GM18867 (cell line): ENCODE measurements at regions not wholly inside any gene's neighbourhood (a gene's known extent, or its start where the extent isn't known, plus 50 kb on each side); places are given as distances from the start of the nearest gene placed in this dataset.
"Not testable (repeated sequence)": the region's sequence is repeated elsewhere in the genome, so short reads cannot be mapped to it uniquely, and the experiment has no call there.

Experiments used
- ATAC-seq: cut with Tn5 transposase; IDR thresholded peaks from one replicate; pipeline ENCODE4 v1.9.1; 2021; ENCODE audit warnings: mild to moderate bottlenecking, moderate library complexity; ENCODE audit not compliant: unreplicated experiment

DNA sequence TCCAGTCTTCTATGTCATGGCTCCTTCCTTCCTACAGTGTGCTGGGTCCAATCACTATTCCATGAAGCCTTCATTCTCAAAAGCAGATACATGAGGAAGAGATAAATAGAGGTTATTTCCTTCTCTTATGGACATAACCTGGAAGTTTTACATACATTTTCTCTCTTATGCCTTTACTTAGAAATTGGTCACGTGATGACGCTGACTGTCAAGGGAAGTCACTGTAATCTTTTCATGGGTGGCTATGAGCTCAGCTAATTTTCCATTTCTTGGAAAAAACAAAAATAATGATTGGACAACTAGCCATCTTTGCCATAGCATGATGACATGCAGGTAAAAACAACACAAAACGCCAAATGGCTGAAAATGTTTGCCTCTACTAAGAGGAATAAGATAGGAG, 151.6 kb upstream of the PRSS16 start:
- no peak for ATAC-seq

GRCh38 chr6:27096834-27097511, 150.5 kb upstream of the PRSS16 start:
- ATAC-seq, result no peak

- no peak for ATAC-seq
Measured at GRCh38 chr6:27098956-27099355, 148.5 kb upstream of the PRSS16 start.

DNA sequence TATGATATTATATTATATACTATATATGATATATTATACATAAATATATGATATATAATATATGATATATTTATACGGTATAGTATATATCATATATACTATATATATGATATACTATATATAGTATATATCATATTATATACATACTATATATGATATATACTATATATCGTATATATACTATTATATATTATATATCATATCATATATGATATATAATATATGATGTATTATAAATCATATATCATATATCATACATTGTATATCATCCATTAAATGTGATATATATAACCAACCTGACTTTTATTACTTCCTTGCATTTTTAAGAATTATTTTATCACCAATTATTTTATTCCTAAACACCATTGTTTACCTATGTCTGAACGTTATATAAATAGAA, 146.6 kb upstream of the PRSS16 start:
- ATAC-seq, result no peak

DNA sequence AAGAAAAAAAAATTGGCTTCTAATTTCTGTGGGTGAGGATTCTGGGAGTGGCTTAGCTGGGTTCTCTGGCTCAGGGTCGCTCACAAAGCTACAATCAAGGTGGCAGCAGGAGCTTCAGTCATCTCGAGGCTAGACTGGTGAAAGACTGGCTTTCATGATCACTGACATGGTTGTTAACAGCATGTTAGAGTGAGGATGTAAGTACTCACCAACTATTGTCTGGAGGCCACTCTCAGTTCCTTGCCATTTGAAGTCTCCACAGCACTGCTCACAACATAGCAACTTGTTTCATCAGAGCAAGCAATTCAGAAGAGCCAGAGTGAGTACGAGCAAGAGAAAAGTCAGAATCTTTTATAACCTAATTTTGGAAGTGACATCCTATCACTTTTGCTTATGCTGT, 145.7 kb upstream of the PRSS16 start:
- ATAC-seq, result no peak

DNA sequence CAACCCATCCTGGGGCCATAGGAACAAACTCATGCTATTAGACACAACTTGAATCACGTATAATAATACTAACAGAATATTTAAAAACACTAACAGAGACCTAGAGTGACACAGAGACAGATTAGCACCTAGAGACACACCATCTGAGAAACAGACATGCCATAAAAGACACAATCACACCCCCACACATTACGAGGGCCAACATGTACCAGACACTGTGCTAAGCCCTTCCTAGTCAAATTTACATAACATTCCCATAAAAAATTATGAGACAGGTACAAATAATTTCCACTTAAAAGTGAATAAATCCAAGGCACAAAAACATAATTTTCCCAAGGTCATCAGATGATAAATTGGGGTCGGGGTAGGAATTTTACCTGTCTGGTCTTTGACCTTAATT, 141.1 kb upstream of the PRSS16 start:
- no peak for ATAC-seq

DNA sequence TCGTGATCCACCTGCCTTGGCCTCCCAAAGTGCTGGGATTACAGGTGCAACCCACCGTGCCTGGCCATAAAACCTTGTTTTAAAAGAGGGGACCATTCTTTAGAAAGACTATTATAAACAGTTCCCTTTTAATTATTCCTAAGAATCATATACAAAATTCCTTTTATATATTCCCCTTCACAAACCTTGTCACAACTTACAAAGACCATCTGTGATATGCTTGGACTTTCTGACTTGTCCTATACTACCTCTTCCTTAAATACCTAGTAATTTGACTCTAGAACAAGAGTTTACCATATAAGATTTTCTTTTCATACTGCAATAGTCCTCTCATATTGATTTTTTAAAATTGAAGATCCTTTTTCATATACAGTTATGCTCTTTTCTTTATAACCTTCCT, 135.8 kb upstream of the PRSS16 start:
- ATAC-seq, result no peak

DNA sequence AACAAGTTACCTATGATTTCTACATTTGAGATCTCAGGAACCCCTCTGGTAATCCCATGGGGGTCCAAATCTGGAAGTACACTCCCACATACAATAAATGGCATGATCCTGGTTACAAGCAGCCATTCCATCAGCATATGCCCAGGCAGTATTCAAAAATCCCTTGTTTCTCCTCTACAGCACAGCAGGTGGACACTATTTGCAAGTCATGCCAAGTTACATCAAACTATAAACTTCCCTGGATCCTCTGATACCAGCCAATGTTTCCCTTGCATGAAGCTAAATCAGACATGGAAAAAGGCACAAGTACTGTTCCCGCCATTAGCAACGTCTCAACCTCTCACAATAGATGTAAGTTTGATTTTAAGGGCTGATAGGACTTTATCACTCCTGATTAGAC, 134.5 kb upstream of the PRSS16 start:
- ATAC-seq, result no peak

- no peak for ATAC-seq
Measured at GRCh38 chr6:27119329-27119728, 128.2 kb upstream of the PRSS16 start.

GRCh38 chr6:27119761-27120160, 127.7 kb upstream of the PRSS16 start:
- ATAC-seq, result no peak

GRCh38 chr6:27121640-27122039, 125.9 kb upstream of the PRSS16 start:
- ATAC-seq, result no peak

GRCh38 chr6:27124252-27124657, 123.2 kb upstream of the PRSS16 start:
- ATAC-seq, result no peak

GRCh38 chr6:27126046-27126814, 121.3 kb upstream of the PRSS16 start:
- no peak for ATAC-seq

- ATAC-seq, result peak; percentile 54
Measured at GRCh38 chr6:27126815-27127537, 120.5 kb upstream of the PRSS16 start.

DNA sequence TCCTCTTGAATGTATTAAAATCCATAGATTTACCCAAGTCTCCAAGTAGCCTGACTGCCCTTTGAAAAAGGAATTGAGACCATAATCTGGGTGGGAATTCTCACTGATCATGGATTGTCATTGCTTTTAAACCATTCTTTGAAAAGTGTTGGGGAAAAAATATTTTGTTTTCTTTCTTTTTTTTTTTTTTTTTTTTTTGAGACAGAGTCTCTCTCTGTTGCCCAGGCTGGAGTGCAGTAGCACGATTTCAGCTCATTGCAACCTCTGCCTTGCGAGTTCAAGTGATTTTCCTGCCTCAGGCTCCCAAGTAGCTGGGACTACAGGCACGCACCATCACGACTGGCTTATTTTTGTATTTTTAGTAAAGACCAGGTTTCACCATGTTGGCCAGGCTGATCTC, 119.6 kb upstream of the PRSS16 start:
- ATAC-seq, result not testable (repeated sequence)

DNA sequence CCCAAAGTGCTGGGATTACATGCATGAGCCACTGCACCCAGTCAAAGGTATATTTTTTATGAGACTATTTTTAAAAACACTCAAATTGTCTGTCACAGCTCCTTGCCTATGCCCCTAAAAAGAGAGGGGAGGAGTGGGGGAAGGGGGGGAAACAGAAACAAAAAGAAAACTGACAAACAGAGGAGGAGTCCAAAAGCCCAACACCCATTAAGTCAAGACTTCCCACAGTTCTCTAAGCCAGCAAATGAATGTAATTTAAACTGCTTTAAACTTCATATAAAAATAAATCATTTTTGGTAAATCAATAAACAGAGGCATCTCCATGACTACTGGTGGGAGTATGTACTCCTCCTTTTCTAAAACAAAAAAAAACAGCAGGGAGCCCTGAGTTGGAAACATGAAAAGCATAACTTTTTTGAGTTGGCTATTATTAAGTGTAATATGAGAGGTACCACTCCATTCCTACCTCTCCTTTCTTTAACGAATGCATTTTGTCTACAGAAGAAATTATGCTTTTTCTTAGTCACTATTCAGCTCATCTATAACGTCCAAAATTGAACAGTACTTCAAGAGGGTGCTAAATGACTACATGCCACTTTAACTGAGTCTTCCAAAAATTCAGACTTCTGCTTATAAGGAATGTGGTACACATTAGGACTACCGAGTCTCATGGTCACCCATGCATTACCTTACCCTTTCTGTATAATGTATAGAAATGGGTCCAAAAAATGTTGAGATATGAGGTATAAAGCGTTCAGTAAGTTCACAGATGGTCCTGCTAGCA, 119.0 kb upstream of the PRSS16 start:
- no peak for ATAC-seq

DNA sequence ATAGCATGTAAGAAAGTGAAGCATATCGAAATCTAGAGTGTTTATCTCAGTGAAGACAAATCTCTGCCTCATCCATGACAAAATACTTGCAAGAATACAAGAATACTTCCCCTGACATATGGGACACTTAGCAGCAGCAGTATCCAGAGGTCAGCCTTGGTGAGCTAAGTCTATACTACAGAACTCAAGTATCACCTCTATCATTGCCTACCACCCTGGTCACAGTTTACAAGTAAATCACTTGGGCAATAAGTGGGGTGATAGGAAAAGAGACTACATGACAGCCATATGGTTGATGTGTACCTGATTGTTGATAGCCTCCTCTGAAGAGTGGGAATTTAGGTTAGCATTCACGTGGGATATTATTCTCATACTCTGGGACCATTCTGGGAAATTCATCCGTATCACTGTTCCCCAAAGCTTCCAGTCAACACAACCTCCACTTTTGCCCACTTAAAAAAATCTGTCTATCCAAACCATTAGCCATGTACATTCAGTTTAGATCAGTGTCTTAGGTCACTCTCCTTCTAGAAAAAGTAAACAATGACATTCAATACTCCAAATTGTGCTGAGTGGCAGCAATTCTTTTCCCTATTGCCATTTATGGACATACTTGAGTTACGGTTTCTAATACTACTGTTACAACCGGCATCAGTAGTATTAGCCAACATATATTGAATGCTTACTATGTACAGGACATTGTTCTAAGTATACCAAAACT, 118.2 kb upstream of the PRSS16 start:
- no peak for ATAC-seq

DNA sequence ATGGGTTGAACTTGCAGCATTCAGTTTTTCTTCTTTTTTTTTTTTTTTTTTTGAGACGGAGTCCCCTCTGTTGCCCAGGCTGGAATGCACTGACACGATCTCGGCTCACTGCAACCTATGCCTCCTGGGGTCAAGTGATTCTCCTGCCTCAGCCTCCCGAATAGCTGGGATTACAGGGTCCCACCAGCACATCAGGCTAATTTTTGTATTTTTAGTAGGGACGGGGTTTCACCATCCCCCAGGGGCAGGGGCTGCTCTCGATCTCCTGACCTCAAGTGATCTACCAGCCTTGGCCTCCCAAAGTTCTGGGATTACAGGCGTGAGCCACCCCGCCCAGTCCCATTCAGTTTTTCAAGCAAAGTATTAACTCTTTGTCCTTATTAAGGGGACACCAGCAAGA, 117.6 kb upstream of the PRSS16 start:
- no peak for ATAC-seq

- no peak for ATAC-seq
Measured at GRCh38 chr6:27130668-27131428, 116.7 kb upstream of the PRSS16 start.

GRCh38 chr6:27132282-27132531, 115.3 kb upstream of the PRSS16 start:
- ATAC-seq, result peak; percentile 8
